Stimulated activated naive CD8-positive, alpha-beta T cell treated with anti-CD3 and anti-CD28 coated beads, Interleukin-15, Interleukin-2, amounts not matched to agents 100 U/mL and 50 U/mL, for 24 hours (primary cell): ENCODE measurements at regions not wholly inside any gene's neighbourhood (a gene's known extent, or its start where the extent isn't known, plus 50 kb on each side); places are given as distances from the start of the nearest gene placed in this dataset.

Experiments
- ATAC-seq: fragments of 150-1000 bp; cut with Tn5 transposase; one replicate; pipeline ENCODE4 v1.10.0; 2021
- DNase-seq: peaks from one replicate; pipeline ENCODE4 v3.0.0; 2021

- DNase-seq (no peak), ATAC-seq (no peak)
These were observed 487.5 kb downstream of the EPM2A start for GRCh38 chr6:145247692-145248419.

- DNase-seq (no peak), ATAC-seq (no peak)
These were observed 484.9 kb downstream of the EPM2A start for GRCh38 chr6:145250436-145250835.

- DNase-seq (no peak), ATAC-seq (no peak)
These were observed 482.6 kb downstream of the EPM2A start for GRCh38 chr6:145252737-145253136.

GRCh38 chr6:145254649-145255401, 480.5 kb downstream of the EPM2A start:
- DNase-seq (no peak), ATAC-seq (no peak)

GRCh38 chr6:145257704-145258103, 477.6 kb downstream of the EPM2A start:
- ATAC-seq, result no peak
- no peak for DNase-seq

- ATAC-seq (no peak), DNase-seq (no peak)
These were observed 477.2 kb downstream of the EPM2A start for GRCh38 chr6:145258122-145258521.

GRCh38 chr6:145260484-145261175, 474.7 kb downstream of the EPM2A start:
- ATAC-seq, result no peak
- DNase-seq, result no peak

GRCh38 chr6:145261758-145262157, 473.6 kb downstream of the EPM2A start:
- DNase-seq, result no peak
- no peak for ATAC-seq

GRCh38 chr6:145262771-145263170, 472.5 kb downstream of the EPM2A start:
- ATAC-seq (no peak), DNase-seq (no peak)

- ATAC-seq, result no peak
- no peak for DNase-seq
These were observed 471.5 kb downstream of the EPM2A start for GRCh38 chr6:145263778-145264211.

- ATAC-seq, result no peak
- no peak for DNase-seq
These were observed 468.8 kb downstream of the EPM2A start for GRCh38 chr6:145266432-145267075.

- DNase-seq, result no peak
- ATAC-seq, result no peak
These were observed 468.0 kb downstream of the EPM2A start for GRCh38 chr6:145267076-145267867.

GRCh38 chr6:145270464-145270863, 464.9 kb downstream of the EPM2A start:
- ATAC-seq (no peak), DNase-seq (no peak)

GRCh38 chr6:145271040-145271439, 464.3 kb downstream of the EPM2A start:
- DNase-seq (no peak), ATAC-seq (no peak)

GRCh38 chr6:145271577-145271976, 463.7 kb downstream of the EPM2A start:
- no peak for DNase-seq

GRCh38 chr6:145272246-145272645, 463.1 kb downstream of the EPM2A start:
- DNase-seq (no peak), ATAC-seq (no peak)

More at GRCh38 chr6:145271577-145271976, 463.7 kb downstream of the EPM2A start:
- ATAC-seq, result no peak

GRCh38 chr6:145273136-145273535, 462.2 kb downstream of the EPM2A start:
- no peak for DNase-seq
- no peak for ATAC-seq

- no peak for ATAC-seq
- DNase-seq, result no peak
These were observed 461.2 kb downstream of the EPM2A start for GRCh38 chr6:145274083-145274482.

- DNase-seq, result no peak
- ATAC-seq, result no peak
These were observed 460.3 kb downstream of the EPM2A start for GRCh38 chr6:145275019-145275418.

- ATAC-seq (no peak), DNase-seq (no peak)
These were observed 459.5 kb downstream of the EPM2A start for GRCh38 chr6:145275787-145276186.

GRCh38 chr6:145276756-145277155, 458.6 kb downstream of the EPM2A start:
- ATAC-seq (no peak), DNase-seq (no peak)
